Trophoblast cell (in vitro differentiated cells and primary cell): ENCODE measurements at regions not wholly inside any gene's neighbourhood (a gene's known extent, or its start where the extent isn't known, plus 50 kb on each side); places are given as distances from the start of the nearest gene placed in this dataset.

ENCODE experiments used
- DNase-seq, 2 donors: peaks; one replicate each; pipeline ENCODE4 v3.0.0-alpha.2; 2016
- H2AFZ ChIP-seq: 2 replicates; pipeline ENCODE4 v1.6.1; 2013; ENCODE audit warnings: low read length, moderate library complexity, mild to moderate bottlenecking; ENCODE audit not compliant: insufficient read depth, poor library complexity
- H2AK5ac ChIP-seq: 2 replicates; pipeline ENCODE4 v1.6.1; 2013; ENCODE audit warnings: mild to moderate bottlenecking, low read length
- H2BK120ac ChIP-seq: 2 replicates; pipeline ENCODE4 v1.6.1; 2013; ENCODE audit warnings: low read length, mild to moderate bottlenecking, moderate library complexity; ENCODE audit not compliant: insufficient read depth, poor library complexity
- H2BK12ac ChIP-seq: 2 replicates; pipeline ENCODE4 v1.6.1; 2013; ENCODE audit warnings: mild to moderate bottlenecking, low read length, moderate library complexity
- H2BK5ac ChIP-seq: 2 replicates; pipeline ENCODE4 v1.6.1; 2013; ENCODE audit warnings: low read length, low read depth, moderate library complexity, mild to moderate bottlenecking; ENCODE audit not compliant: poor library complexity
- H3K14ac ChIP-seq: 2 replicates; pipeline ENCODE4 v1.6.1; 2013; ENCODE audit warnings: mild to moderate bottlenecking, low read length
- H3K18ac ChIP-seq: 2 replicates; pipeline ENCODE4 v1.6.1; 2013; ENCODE audit warnings: mild to moderate bottlenecking, low read length
- H3K23ac ChIP-seq: 2 replicates; pipeline ENCODE4 v1.6.1; 2013; ENCODE audit warnings: low read length
- H3K27ac ChIP-seq: 2 replicates; pipeline ENCODE4 v1.5.1; 2013; ENCODE audit warnings: low read depth, mild to moderate bottlenecking, inconsistent platforms, low read length, moderate library complexity
- H3K27me3 ChIP-seq: 2 replicates; pipeline ENCODE4 v1.6.1; 2013; ENCODE audit warnings: inconsistent platforms, mild to moderate bottlenecking, low read length, moderate library complexity; ENCODE audit not compliant: insufficient read depth
- H3K36me3 ChIP-seq, 2 experiments: 1 replicate in 1 of 2; 2 replicates in 1 of 2; pipeline ENCODE4 v1.6.1; 2013; ENCODE audit warnings: low read length in 2 of 2, mild to moderate bottlenecking in 2 of 2, moderate library complexity in 1 of 2; ENCODE audit not compliant: insufficient read depth in 2 of 2, control insufficient read depth in 1 of 2
- H3K4ac ChIP-seq: 2 replicates; pipeline ENCODE4 v1.6.1; 2013; ENCODE audit warnings: low read depth, mild to moderate bottlenecking, low read length, moderate library complexity
- H3K4me1 ChIP-seq, 2 experiments: 1 replicate in 1 of 2; 2 replicates in 1 of 2; pipeline ENCODE4 v1.6.1; 2013; ENCODE audit warnings: low read length in 2 of 2, mild to moderate bottlenecking in 2 of 2, moderate library complexity in 1 of 2; ENCODE audit not compliant: insufficient read depth in 2 of 2, control insufficient read depth in 1 of 2
- H3K4me2 ChIP-seq: 2 replicates; pipeline ENCODE4 v1.6.1; 2013; ENCODE audit warnings: inconsistent platforms, mild to moderate bottlenecking, low read length, moderate library complexity
- H3K4me3 ChIP-seq: 2 replicates; pipeline ENCODE4 v1.5.1; 2013; ENCODE audit warnings: mild to moderate bottlenecking, low read depth, low read length, inconsistent platforms
- H3K79me1 ChIP-seq: one replicate; pipeline ENCODE4 v1.6.1; 2013; ENCODE audit warnings: low read length
- H3K79me2 ChIP-seq: 2 replicates; pipeline ENCODE4 v1.6.1; 2013; ENCODE audit warnings: low read length, mild to moderate bottlenecking; ENCODE audit not compliant: control insufficient read depth, insufficient read depth, poor library complexity
- H3K9ac ChIP-seq: 2 replicates; pipeline ENCODE4 v1.6.1; 2013; ENCODE audit warnings: mild to moderate bottlenecking, low read length
- H3K9me3 ChIP-seq: 2 replicates; pipeline ENCODE4 v1.6.1; 2013; ENCODE audit warnings: low read depth, mild to moderate bottlenecking, control low read depth, inconsistent platforms, low read length; ENCODE audit not compliant: insufficient read depth
- H4K12ac ChIP-seq: 2 replicates; pipeline ENCODE4 v1.6.1; 2013; ENCODE audit warnings: low read depth, mild to moderate bottlenecking, low read length, moderate library complexity
- H4K8ac ChIP-seq: 2 replicates; pipeline ENCODE4 v1.6.1; 2013; ENCODE audit warnings: low read depth, mild to moderate bottlenecking, low read length, moderate library complexity
- H4K91ac ChIP-seq: one replicate; pipeline ENCODE4 v1.6.1; 2013; ENCODE audit warnings: low read depth, mild to moderate bottlenecking, low read length, moderate library complexity
- WGBS: extraction: QIAGEN DNeasy Blood & Tissue Kit; methylation state at CpG from one replicate; pipeline ENCODE4 v1.1.7; 2013; ENCODE audit warnings: missing lambda C conversion rate; ENCODE audit not compliant: insufficient read length, insufficient coverage; ENCODE audit errors: extremely low coverage; 5-methylcytosine and 5-hydroxymethylcytosine counted together

DNA sequence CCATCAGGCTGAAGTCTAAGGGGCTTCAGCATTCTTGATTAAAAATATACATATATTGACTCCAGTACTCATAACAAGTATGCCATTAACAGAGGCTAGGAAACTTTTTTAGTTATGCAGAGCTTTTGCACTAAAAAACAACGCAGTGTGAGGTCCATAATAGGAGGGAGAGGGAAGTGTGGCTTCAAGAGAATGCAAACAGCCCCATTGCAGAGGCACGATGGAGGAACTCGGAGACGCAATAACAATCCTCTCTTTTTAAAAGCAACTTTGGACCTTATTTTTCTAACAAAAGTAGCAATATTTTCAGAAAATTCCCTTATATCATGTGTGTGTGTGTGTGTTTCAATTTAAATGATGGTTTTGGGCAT lies 150.0 kb upstream of the PTCH1 start:
- H3K14ac ChIP-seq, result no peak overlapping the region
- H2BK120ac ChIP-seq, result no peak overlapping the region
- WGBS, result no CpG with 5 or more reads among the region's 4 CpGs

DNA sequence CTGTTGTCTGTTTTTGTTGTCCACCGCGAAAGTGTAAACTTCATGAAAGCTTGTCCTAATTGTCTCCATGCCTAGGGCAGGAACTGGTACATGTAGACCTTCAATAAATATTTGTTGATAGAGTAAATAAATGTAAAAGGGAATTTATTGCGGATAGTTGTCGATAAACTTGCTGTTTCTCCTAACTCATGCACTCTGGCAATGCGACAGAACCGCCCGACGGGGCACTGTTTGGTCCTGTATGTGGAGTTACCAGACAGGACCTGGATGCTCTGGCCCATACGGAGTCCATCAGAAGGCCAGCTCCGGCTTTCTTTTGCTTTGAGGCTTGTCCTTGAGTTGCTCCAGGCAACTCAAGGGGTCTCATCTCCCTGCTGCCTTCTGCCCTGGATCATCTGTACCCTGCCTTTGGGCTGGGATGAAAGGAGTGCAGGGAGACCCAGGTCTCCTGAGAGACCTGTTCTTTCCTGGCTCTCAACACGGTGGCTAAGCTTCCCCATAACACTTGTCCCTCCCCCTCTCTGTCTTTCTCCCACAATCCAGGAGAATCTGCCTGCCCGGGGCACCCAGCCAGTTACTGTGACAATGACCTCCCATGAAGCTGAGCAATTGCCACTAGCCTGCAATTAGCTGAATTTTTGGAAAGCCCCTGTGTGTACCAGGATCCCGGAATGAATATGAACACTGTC lies 149.5 kb upstream of the PTCH1 start:
- Histone ChIP-seq H3K4ac (no peak overlapping the region), H3K4me1 (no peaks in the 10 kb centered on the region)
- no peak for DNase-seq

More for the DNA sequence above, 150.0 kb upstream of the PTCH1 start:
- no peak overlapping the region for H4K12ac ChIP-seq
- H3K4me1 ChIP-seq, result no peaks in the 10 kb centered on the region
- H3K9me3 ChIP-seq, result no peaks in the 10 kb centered on the region
- no peaks in the 10 kb centered on the region for H3K27me3 ChIP-seq
- no peak overlapping the region for H2AK5ac ChIP-seq
- H2BK12ac ChIP-seq, result no peak overlapping the region
- H3K18ac ChIP-seq, result no peak overlapping the region
- H3K4ac ChIP-seq, result no peak overlapping the region
- no peak overlapping the region for H2AFZ ChIP-seq
- H4K91ac ChIP-seq, result no peak overlapping the region
- H3K79me1 ChIP-seq, result no peaks in the 10 kb centered on the region
- no peak overlapping the region for H3K27ac ChIP-seq
- no peak overlapping the region for H3K4me3 ChIP-seq
- H3K9ac ChIP-seq, result no peak overlapping the region
- H3K4me2 ChIP-seq, result no peak overlapping the region
- H4K8ac ChIP-seq, result no peak overlapping the region
- no peak for DNase-seq
- H3K79me2 ChIP-seq, result no peaks in the 10 kb centered on the region
- H2BK5ac ChIP-seq, result no peak overlapping the region
- no peaks in the 10 kb centered on the region for H3K36me3 ChIP-seq
- no peak overlapping the region for H3K23ac ChIP-seq

GRCh38 chr9:95653246-95653645 lies 136.5 kb upstream of the PTCH1 start:
- Histone ChIP-seq H3K9ac (no peak overlapping the region), H3K4ac (no peak overlapping the region), H3K27me3 (no peaks in the 10 kb centered on the region), H2BK5ac (no peak overlapping the region), H2BK12ac (no peak overlapping the region), H3K4me1 (no peaks in the 10 kb centered on the region), H2AK5ac (no peak overlapping the region), H3K79me2 (no peaks in the 10 kb centered on the region), H4K8ac (no peak overlapping the region), H3K36me3 (no peaks in the 10 kb centered on the region), H3K4me3 (no peak overlapping the region), H3K23ac (no peak overlapping the region), H4K91ac (no peak overlapping the region), H3K9me3 (peaks cover 2% of the 10 kb centered on the region), H3K18ac (no peak overlapping the region), H3K27ac (no peak overlapping the region), H2BK120ac (no peak overlapping the region), H3K4me2 (no peak overlapping the region), H3K79me1 (no peaks in the 10 kb centered on the region), H3K14ac (no peak overlapping the region), H2AFZ (no peak overlapping the region), H4K12ac (no peak overlapping the region)
- no CpG with 5 or more reads among the region's 2 CpGs for WGBS
- DNase-seq, result no peak

More for the DNA sequence above, 149.5 kb upstream of the PTCH1 start:
- no peak overlapping the region for H4K91ac ChIP-seq
- H3K36me3 ChIP-seq, result no peaks in the 10 kb centered on the region
- no peak overlapping the region for H2BK12ac ChIP-seq
- no peaks in the 10 kb centered on the region for H3K27me3 ChIP-seq
- no peak overlapping the region for H2AK5ac ChIP-seq
- H3K9me3 ChIP-seq, result no peaks in the 10 kb centered on the region
- WGBS, result no CpG with 5 or more reads among the region's 13 CpGs
- H3K18ac ChIP-seq, result no peak overlapping the region
- no peak overlapping the region for H4K8ac ChIP-seq
- H3K79me2 ChIP-seq, result no peaks in the 10 kb centered on the region
- no peak overlapping the region for H3K14ac ChIP-seq
- H3K23ac ChIP-seq, result no peak overlapping the region
- H3K4me3 ChIP-seq, result no peak overlapping the region
- H2AFZ ChIP-seq, result no peak overlapping the region
- no peak overlapping the region for H3K9ac ChIP-seq
- H2BK5ac ChIP-seq, result no peak overlapping the region
- no peak overlapping the region for H2BK120ac ChIP-seq
- H3K27ac ChIP-seq, result no peak overlapping the region
- no peak overlapping the region for H3K4me2 ChIP-seq
- no peak overlapping the region for H4K12ac ChIP-seq
- H3K79me1 ChIP-seq, result no peaks in the 10 kb centered on the region

- Histone ChIP-seq H2AFZ (no peak overlapping the region), H2BK12ac (no peak overlapping the region), H3K14ac (no peak overlapping the region), H3K4me3 (no peak overlapping the region), H3K27me3 (no peaks in the 10 kb centered on the region), H3K4me2 (no peak overlapping the region), H3K79me2 (no peaks in the 10 kb centered on the region), H3K18ac (no peak overlapping the region), H4K12ac (no peak overlapping the region), H2AK5ac (no peak overlapping the region), H3K79me1 (no peaks in the 10 kb centered on the region), H4K91ac (no peak overlapping the region), H3K23ac (no peak overlapping the region), H4K8ac (no peak overlapping the region), H3K9ac (no peak overlapping the region), H2BK120ac (no peak overlapping the region), H3K36me3 (no peaks in the 10 kb centered on the region), H3K4me1 (no peaks in the 10 kb centered on the region), H3K9me3 (peaks cover 2% of the 10 kb centered on the region), H3K4ac (no peak overlapping the region), H2BK5ac (no peak overlapping the region), H3K27ac (no peak overlapping the region)
- no peak for DNase-seq
- no CpG with 5 or more reads among the region's 3 CpGs for WGBS
Observed at GRCh38 chr9:95650720-95651119, 133.9 kb upstream of the PTCH1 start.
